ENCODE measurements at regions not wholly inside any gene's neighbourhood (a gene's known extent, or its start where the extent isn't known, plus 50 kb on each side); places are given as distances from the start of the nearest gene placed in this dataset.

DNA sequence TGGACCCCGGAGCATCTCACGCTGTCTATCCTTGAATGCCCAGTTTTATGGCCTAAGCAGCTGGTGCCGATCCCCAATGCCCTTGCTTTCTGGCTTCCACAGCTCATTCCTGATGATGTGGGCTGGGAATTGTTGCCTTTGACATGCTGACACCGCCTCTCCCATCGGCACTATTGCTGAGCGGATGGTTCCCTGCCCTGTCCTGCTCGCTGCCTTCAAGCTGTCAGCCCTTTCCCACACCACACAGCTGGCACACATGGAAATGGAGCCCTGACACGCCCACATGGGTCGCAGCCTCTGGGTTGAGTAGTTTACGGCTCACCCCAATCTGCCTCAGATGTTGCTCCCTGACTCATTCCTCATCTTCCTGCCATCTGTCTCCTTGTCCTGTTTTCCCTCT lies 110.2 kb upstream of the SESN3 start:
- peak; percentile 53 for DNase-seq

GRCh38 chr11:95339086-95339901 lies 108.3 kb upstream of the SESN3 start:
- no peak for DNase-seq

- DNase-seq = no peak
Measured at GRCh38 chr11:95338430-95338991, 107.5 kb upstream of the SESN3 start.

DNA sequence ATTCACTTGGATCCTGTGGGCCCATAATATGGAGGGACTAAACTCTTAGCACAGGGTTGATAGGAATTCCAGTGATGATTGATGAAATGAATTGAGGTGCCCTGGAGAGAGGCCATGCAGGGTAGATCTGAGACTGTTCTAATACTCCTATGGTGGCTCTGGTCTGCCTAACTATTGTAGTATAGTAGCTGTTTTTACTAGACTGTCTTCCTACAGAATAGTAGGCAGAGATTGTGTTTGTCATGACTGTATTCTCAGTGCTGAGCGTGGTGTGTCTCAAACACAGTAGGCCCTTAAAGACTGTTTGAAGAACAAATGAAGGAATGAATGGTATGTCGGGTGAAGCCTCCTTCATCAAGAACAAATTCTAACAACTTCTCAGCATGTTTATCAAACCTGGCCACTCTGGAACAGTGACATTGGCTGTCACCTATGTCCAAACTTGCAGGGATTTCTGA lies 107.0 kb upstream of the SESN3 start:
- DNase-seq = no peak

GRCh38 chr11:95337175-95337957 lies 106.4 kb upstream of the SESN3 start:
- DNase-seq = peak; percentile 94

DNA sequence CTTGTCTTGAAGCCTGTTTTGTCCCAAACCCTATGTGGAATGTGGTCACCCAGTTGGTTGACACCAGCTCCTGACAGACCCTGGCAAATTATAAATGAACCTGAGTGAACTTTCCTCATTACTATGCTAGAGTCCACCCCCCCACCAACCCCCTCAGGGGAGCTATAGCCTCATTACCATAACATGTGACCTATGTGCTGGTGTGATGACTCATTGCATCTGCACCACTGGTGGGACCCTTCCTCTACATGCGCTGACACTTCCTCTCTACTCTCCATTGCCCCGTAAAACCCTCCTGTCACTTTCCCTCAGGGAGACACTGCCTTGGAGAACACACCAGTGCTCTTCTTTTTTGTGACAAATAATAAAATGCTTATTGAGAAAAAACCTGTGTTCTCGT lies 105.0 kb upstream of the SESN3 start:
- DNase-seq = no peak

GRCh38 chr11:95331161-95331560 lies 100.2 kb upstream of the SESN3 start:
- DNase-seq = no peak

- DNase-seq = no peak
Measured at GRCh38 chr11:95330302-95330701, 99.3 kb upstream of the SESN3 start.

GRCh38 chr11:95327273-95327948 lies 96.4 kb upstream of the SESN3 start:
- DNase-seq = no peak

DNA sequence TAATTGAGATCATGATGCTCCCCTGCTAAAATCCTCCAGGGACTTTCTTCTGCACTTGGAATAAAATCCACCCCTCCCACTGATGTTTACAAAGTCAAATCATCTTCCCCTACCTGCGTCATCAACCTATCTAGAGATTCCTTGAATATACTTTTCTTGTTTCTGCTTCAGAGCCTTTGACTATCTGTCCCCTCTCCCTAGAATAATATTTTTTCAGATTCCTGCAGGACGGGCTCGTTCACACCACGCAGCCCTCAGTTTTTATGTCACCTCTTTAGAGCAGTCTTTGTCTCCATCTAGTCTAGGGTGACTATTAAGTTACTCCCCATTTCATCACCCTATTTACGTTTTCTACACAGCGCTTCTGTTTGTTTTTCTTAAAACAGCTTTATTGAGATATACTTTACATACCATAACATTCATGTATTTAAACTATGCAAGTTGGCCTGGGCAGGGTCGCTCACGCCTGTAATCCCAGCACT lies 94.8 kb upstream of the SESN3 start:
- no peak for DNase-seq

GRCh38 chr11:95324826-95325225 lies 93.8 kb upstream of the SESN3 start:
- no peak for DNase-seq

DNA sequence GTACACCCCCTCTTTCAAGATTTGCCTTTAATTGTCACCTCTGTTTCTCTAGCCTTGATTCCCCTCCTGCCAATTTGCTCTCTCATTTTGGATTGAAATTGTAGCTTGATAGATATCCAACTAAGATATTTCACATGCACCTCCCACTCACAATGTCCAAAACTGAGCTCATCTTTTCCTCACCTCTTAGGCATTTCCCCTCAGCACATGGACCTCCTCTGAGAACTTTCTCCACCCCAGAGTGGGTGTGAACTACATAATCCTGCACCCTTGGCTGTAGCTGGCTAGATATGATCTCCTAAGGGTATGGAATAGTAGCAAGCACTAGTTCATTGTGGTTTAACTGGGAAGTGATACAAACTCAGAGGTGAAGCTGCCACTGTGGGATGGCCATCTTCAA lies 91.5 kb upstream of the SESN3 start:
- no peak for DNase-seq

DNA sequence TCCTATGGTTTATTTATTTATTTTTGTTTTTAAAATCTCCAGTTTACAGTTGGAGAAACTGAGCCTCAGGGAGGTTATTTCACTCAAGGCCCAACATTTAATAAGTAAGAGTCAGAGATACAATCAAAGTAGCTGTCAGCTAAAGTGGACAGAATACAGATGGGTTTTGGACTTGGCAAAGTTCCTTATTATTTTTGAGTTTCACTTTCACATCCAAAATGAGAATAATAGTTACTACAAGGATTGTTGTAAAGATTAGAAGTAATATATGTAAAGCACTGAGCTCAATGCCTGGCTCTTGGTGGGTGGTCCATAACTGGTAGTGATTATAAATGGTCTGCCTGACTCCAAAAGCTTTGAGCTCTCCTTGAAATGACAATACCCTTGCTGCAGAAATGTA lies 87.5 kb upstream of the SESN3 start:
- DNase-seq = no peak

GRCh38 chr11:95308512-95309035 lies 77.6 kb upstream of the SESN3 start:
- DNase-seq = no peak

DNA sequence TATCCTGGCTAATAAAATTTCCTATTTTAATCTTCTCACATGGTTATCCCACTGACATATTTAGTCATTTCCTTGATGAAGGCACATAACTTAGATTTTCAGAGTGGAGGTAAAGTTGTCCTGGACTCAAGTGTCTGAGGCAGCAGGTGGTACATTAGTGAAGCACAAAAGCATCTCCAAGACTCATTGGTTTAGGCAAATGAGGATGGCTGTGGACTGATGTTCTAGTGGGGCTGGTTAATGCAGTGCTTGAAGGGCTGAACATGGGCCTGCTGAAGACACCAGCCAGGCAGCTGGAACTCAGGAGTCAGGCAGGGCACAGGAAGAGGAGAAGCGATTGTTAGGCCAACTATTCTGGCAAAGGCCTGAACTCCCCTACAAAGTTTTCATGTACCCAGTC lies 76.3 kb upstream of the SESN3 start:
- DNase-seq = no peak

DNA sequence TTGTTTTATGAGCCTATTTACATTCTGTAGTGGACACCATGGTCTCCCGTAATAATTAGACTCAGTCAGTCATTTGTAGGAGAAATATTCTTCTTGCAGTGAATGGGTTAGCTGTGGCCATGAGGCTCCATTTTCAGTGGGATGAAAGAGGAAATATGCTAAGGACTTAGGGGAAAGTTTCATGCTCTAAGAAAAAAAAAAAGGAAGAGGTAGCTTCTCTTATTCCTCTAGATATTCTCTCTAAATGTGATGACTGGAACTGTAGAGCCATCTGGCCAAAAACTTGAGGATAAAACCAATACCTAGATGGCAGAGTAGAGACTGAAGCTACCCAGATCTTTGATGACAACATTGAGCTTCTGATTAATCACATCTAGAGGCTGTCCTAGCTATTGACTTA lies 75.8 kb upstream of the SESN3 start:
- no peak for DNase-seq

GRCh38 chr11:95306123-95306522 lies 75.1 kb upstream of the SESN3 start:
- no peak for DNase-seq

- DNase-seq = no peak
Measured at GRCh38 chr11:95305705-95306104, 74.7 kb upstream of the SESN3 start.

GRCh38 chr11:95304777-95305176 lies 73.8 kb upstream of the SESN3 start:
- no peak for DNase-seq

GRCh38 chr11:95302211-95302610 lies 71.2 kb upstream of the SESN3 start:
- no peak for DNase-seq

DNA sequence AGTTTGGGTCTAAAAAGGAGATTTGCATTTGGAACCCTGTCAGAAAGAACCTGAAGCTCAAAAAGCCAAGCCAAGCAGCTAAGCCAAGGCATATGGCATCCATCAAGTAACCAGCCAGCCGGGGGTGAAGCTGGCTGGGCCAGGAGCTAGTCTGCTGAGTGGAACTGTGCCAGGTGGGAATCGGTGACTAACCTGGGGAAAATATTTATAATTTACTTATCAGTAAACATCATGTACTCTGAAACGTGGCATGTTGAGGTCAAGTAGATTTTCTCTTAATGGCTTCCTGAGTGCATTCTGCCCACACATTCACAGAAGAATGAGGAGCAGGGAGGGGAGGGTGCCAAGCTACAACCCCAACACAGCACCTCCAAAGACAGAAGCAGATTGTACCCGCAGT lies 70.5 kb upstream of the SESN3 start:
- no peak for DNase-seq

- no peak for DNase-seq
Measured at GRCh38 chr11:95299078-95299679, 68.2 kb upstream of the SESN3 start.
